GM12874 (cell line): ENCODE measurements at regions not wholly inside any gene's neighbourhood (a gene's known extent, or its start where the extent isn't known, plus 50 kb on each side); places are given as distances from the start of the nearest gene placed in this dataset.

Experiments
- CTCF ChIP-seq: IDR thresholded peaks from 2 replicates; pipeline ENCODE4 v1.5.1; 2011; ENCODE audit warnings: low read depth, mild to moderate bottlenecking, control low read depth, low read length, moderate library complexity; ENCODE audit not compliant: insufficient read depth

GRCh38 chr5:122615832-122616231 is 159.0 kb upstream of the SNX2 start:
- no peak for TF ChIP-seq CTCF

GRCh38 chr5:122629121-122629677 is 145.7 kb upstream of the SNX2 start:
- TF ChIP-seq CTCF: no peak

- no peak for TF ChIP-seq CTCF
Observed at GRCh38 chr5:122638581-122638980, 136.3 kb upstream of the SNX2 start.

GRCh38 chr5:122639033-122639432 is 135.8 kb upstream of the SNX2 start:
- no peak for TF ChIP-seq CTCF

GRCh38 chr5:122639864-122640263 is 135.0 kb upstream of the SNX2 start:
- no peak for TF ChIP-seq CTCF

- TF ChIP-seq CTCF: no peak
Observed at GRCh38 chr5:122649080-122649479, 125.8 kb upstream of the SNX2 start.

GRCh38 chr5:122653087-122654017 is 121.5 kb upstream of the SNX2 start:
- no peak for TF ChIP-seq CTCF
